ENCODE measurements at regions not wholly inside any gene's neighbourhood (a gene's known extent, or its start where the extent isn't known, plus 50 kb on each side); places are given as distances from the start of the nearest gene placed in this dataset.

- Histone ChIP-seq H3K4me2 (peak overlapping the region; percentile 15; the same call in 1 of the 3 replicates), H3K27ac (peak overlapping the region in 1 of 2 experiments; percentile 33; a peak in 1 of 6 replicates), H3K9me3 (no peaks in the 10 kb centered on the region), H3K4me1 (peaks cover 20% of the 10 kb centered on the region), H3K4me3 (no peak overlapping the region)
- ChIA-PET CTCF (no interaction called here), POLR2A (no interaction called here)
- DNase-seq (ENCODE audit: low read depth in 1 of 2, low spot score in 1 of 2) = no peak
- no peak for ATAC-seq
- FAIRE-seq = no peak
- WGBS (ENCODE audit: missing lambda C conversion rate) = 71% methylated on average over 5 of the region's 5 CpGs
- TF ChIP-seq ZC3H11A (IDR thresholded peaks at IDR 0.05) (no peak), CHD2 (IDR thresholded peaks at IDR 0.05; ENCODE audit: low read length, partially characterized antibody) (no peak), CEBPB (IDR thresholded peaks at IDR 0.05) (no peak), BHLHE40 (IDR thresholded peaks at IDR 0.05; ENCODE audit: low read depth, low read length) (no peak), MAFK (IDR thresholded peaks at IDR 0.05; ENCODE audit: partially characterized antibody) (no peak), POLR2A (IDR thresholded peaks at IDR 0.05; ENCODE audit: low read length) (no peak)
- TF ChIP-seq, protein P1, sequence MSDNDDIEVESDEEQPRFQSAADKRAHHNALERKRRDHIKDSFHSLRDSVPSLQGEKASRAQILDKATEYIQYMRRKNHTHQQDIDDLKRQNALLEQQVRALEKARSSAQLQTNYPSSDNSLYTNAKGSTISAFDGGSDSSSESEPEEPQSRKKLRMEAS (IDR thresholded peaks at IDR 0.05) = no peak
Observed at GRCh38 chr1:185570962-185571361, 163.2 kb upstream of the HMCN1 start.

GRCh38 chr1:185568155-185569123, 165.8 kb upstream of the HMCN1 start:
- ATAC-seq (no peak), DNase-seq (ENCODE audit: low read depth in 1 of 2, low spot score in 1 of 2) (no peak), FAIRE-seq (peak; percentile 13)
- Histone ChIP-seq H3K4me2 (no peak overlapping the region), H3K4me1 (peaks cover 11% of the 10 kb centered on the region), H3K9me3 (no peaks in the 10 kb centered on the region), H3K27ac (no peak overlapping the region), H3K4me3 (no peak overlapping the region)
- WGBS (ENCODE audit: missing lambda C conversion rate) = 78% methylated on average over 3 of the region's 3 CpGs
- ChIA-PET CTCF (interaction anchor here (0.7 to 1.9 kb wide), 5 partner anchors 11 to 250 kb away, joined by 3 to 4 read pairs (median 3); no protein-coding TSS in a partner anchor), POLR2A (interaction anchor here (0.8 kb wide), 1 partner anchor 251 kb away, joined by 3 read pairs; the partner anchor contains the start of gene IVNS1ABP)
- TF ChIP-seq, protein P2, sequence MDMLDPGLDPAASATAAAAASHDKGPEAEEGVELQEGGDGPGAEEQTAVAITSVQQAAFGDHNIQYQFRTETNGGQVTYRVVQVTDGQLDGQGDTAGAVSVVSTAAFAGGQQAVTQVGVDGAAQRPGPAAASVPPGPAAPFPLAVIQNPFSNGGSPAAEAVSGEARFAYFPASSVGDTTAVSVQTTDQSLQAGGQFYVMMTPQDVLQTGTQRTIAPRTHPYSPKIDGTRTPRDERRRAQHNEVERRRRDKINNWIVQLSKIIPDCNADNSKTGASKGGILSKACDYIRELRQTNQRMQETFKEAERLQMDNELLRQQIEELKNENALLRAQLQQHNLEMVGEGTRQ (IDR thresholded peaks at IDR 0.05) = no peak
- TF ChIP-seq ELK1 (IDR thresholded peaks at IDR 0.05; ENCODE audit: low read depth, low read length) (no peak), ESRRA (IDR thresholded peaks at IDR 0.05; ENCODE audit: borderline replicate concordance, low read length) (no peak), ZSCAN20 (CRISPR knock-in tag; IDR thresholded peaks at IDR 0.05) (no peak), CHD2 (IDR thresholded peaks at IDR 0.05; ENCODE audit: low read length, partially characterized antibody) (no peak), JUN (IDR thresholded peaks at IDR 0.05) (no peak), FOSL2 (IDR thresholded peaks at IDR 0.05) (no peak), FOSL2 (CRISPR knock-in tag; IDR thresholded peaks at IDR 0.05) (no peak), SREBF2 (IDR thresholded peaks at IDR 0.05) (no peak), RAD21 (conservative IDR thresholded peaks at IDR 0.05 in 1 of 2, IDR thresholded peaks at IDR 0.05 in 1 of 2) (no peak), HDAC2 (IDR thresholded peaks at IDR 0.05) (no peak), JUNB (IDR thresholded peaks at IDR 0.05) (no peak), NR3C1 (IDR thresholded peaks at IDR 0.05) (no peak), MYC (IDR thresholded peaks at IDR 0.05; ENCODE audit: borderline replicate concordance, low read length) (no peak), FOXS1 (CRISPR knock-in tag; IDR thresholded peaks at IDR 0.05) (no peak)
- TF ChIP-seq, protein P3, sequence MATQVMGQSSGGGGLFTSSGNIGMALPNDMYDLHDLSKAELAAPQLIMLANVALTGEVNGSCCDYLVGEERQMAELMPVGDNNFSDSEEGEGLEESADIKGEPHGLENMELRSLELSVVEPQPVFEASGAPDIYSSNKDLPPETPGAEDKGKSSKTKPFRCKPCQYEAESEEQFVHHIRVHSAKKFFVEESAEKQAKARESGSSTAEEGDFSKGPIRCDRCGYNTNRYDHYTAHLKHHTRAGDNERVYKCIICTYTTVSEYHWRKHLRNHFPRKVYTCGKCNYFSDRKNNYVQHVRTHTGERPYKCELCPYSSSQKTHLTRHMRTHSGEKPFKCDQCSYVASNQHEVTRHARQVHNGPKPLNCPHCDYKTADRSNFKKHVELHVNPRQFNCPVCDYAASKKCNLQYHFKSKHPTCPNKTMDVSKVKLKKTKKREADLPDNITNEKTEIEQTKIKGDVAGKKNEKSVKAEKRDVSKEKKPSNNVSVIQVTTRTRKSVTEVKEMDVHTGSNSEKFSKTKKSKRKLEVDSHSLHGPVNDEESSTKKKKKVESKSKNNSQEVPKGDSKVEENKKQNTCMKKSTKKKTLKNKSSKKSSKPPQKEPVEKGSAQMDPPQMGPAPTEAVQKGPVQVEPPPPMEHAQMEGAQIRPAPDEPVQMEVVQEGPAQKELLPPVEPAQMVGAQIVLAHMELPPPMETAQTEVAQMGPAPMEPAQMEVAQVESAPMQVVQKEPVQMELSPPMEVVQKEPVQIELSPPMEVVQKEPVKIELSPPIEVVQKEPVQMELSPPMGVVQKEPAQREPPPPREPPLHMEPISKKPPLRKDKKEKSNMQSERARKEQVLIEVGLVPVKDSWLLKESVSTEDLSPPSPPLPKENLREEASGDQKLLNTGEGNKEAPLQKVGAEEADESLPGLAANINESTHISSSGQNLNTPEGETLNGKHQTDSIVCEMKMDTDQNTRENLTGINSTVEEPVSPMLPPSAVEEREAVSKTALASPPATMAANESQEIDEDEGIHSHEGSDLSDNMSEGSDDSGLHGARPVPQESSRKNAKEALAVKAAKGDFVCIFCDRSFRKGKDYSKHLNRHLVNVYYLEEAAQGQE (IDR thresholded peaks at IDR 0.05) = no peak
